ENCODE measurements at regions not wholly inside any gene's neighbourhood (a gene's known extent, or its start where the extent isn't known, plus 50 kb on each side); places are given as distances from the start of the nearest gene placed in this dataset.
A peak's percentile ranks its signal among the peaks of the same experiment; 100 is the strongest.

DNA sequence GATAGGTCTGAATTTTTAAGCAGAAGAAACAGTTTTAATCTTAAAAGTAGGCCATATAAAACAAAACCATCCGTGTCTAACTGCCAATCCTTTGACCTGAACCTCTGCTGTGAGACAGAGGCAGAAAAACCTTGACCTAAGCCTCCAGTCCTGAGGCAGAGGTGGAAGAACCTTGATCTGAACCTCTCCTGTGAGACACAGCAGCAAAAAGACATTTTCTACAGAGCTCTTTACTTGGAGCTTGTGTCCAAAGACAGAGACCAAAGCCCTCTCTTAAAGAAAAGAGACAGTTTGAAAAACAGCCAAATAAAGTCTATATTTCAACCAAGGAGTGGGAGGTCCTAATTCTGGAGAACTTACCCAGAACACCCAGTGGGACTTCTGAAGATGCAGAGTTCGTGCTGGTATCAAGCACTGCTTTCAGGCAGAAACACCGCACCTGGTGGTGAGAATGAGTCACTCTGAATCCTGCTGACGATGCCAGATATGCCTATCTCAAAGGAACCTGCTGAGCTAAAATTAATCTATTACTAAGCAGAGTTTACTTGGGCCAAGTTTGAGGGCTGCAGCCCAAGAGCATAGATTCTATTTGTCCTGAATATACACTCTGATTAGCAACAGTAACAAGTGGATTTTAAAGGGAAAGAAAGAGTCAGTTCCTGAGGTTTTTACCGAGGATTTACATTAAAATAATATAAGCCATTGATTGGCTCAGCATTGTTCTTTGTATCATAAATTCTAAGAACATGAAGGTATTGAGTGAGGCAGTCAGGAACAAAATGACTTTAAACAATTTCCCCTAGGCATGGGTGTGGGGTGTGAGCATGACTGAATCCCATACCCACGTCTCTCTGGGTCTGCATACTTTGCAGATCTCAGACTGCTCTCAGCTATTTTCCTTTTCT lies 806.4 kb downstream of the TRIB2 start:
- intact Hi-C loops (cut with micrococcal nuclease; ENCODE audit: unreplicated experiment) (no loop called here), in situ Hi-C loops (cut with HindIII; ENCODE audit: extremely low pct_ligation_motif_present, low pct_unique_long_range_greater_than_20kb) (no loop called here)
- no peak for DNase-seq (ENCODE audit: low spot score)
- POLR2A ChIA-PET, result no interaction called here
- peak; percentile 23; the same call in 1 of the 3 replicates for ATAC-seq
- Histone ChIP-seq H3K36me3 (replicated peaks in 1 of 2; ENCODE audit: control insufficient read depth in 1 of 2, insufficient read depth in 2 of 2, low read length in 2 of 2) (0 out of 5 replicates have a peak, but pooled peaks cover 0 to 1% of the 10 kb centered on the region in 2 experiments), H3K27ac (ENCODE audit: extremely low read length, insufficient read depth, low read length) (no peak overlapping the region), H3K27me3 (ENCODE audit: control insufficient read depth in 1 of 2, insufficient read depth in 2 of 2, low read length in 2 of 2) (no peaks in the 10 kb centered on the region), H4K20me1 (ENCODE audit: insufficient read depth, low read length) (no peaks in the 10 kb centered on the region), H3K4me1 (ENCODE audit: insufficient read depth, low read length) (no peaks in the 10 kb centered on the region), H3K9ac (ENCODE audit: insufficient read depth, low read depth, low read length) (no peak overlapping the region), H3K4me3 (replicated peaks in 1 of 3; ENCODE audit: insufficient read depth in 1 of 3, low read depth in 2 of 3, low read length in 3 of 3) (no peak overlapping the region), H2AFZ (ENCODE audit: low read length) (no peak overlapping the region), H3K9me3 (ENCODE audit: low read length) (peaks cover 78% of the 10 kb centered on the region), H3K79me2 (ENCODE audit: insufficient read depth, low read length) (peaks cover 8% of the 10 kb centered on the region), H3K4me2 (ENCODE audit: low read depth, low read length) (no peak overlapping the region)
- BruUV-seq (replicated peaks), result no TSS peak
- CTCF ChIA-PET (ENCODE audit: low intra/inter-chr PET ratio, low total read pairs), result no interaction called here
- 31% methylated on average over 6 of the region's 6 CpGs for WGBS (ENCODE audit: low lambda C conversion rate)
- TF ChIP-seq MAFK (conservative IDR thresholded peaks at IDR 0.05 in 1 of 2, IDR thresholded peaks at IDR 0.05 in 1 of 2; ENCODE audit: low read length in 2 of 2) (peak in 1 of 2 experiments; percentile 9; a peak in 1 of 4 replicates), ZNF251 (CRISPR knock-in tag; IDR thresholded peaks at IDR 0.05) (no peak), ZFX (CRISPR knock-in tag; IDR thresholded peaks at IDR 0.05; ENCODE audit: low read depth) (no peak)
- TF ChIP-seq, protein P1, sequence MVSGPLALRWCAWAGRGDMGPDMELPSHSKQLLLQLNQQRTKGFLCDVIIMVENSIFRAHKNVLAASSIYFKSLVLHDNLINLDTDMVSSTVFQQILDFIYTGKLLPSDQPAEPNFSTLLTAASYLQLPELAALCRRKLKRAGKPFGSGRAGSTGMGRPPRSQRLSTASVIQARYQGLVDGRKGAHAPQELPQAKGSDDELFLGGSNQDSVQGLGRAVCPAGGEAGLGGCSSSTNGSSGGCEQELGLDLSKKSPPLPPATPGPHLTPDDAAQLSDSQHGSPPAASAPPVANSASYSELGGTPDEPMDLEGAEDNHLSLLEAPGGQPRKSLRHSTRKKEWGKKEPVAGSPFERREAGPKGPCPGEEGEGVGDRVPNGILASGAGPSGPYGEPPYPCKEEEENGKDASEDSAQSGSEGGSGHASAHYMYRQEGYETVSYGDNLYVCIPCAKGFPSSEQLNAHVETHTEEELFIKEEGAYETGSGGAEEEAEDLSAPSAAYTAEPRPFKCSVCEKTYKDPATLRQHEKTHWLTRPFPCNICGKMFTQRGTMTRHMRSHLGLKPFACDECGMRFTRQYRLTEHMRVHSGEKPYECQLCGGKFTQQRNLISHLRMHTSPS (CRISPR knock-in tag; IDR thresholded peaks at IDR 0.05; ENCODE audit: low read depth), result no peak
- FAIRE-seq, result no peak

DNA sequence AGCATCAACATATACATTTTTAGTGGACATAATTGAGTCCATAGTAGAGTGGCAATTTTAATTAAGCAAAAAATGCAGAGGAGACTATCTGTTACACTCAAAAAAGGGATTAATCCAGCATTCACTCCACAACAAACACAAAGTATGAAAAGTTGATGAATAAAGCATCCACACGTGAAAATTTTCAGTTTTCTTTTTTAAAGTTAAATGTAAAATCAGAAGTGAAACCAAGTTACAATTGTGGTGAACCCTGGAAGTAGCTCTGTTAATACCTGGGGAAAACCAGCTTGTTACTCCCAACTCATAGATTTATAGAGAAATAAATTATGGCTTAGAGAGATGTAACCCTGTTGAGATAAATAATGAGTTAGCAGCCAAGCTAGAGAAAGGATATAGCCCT lies 807.8 kb downstream of the TRIB2 start:
- no TSS peak for BruUV-seq (replicated peaks)
- TF ChIP-seq BRD4 (CRISPR knock-in tag; IDR thresholded peaks at IDR 0.05), result no peak
- TF ChIP-seq ZNF615 (CRISPR knock-in tag; IDR thresholded peaks at IDR 0.05; ENCODE audit: borderline replicate concordance), result no peak
- TF ChIP-seq TCF7 (IDR thresholded peaks at IDR 0.05; ENCODE audit: low read depth), result no peak
- TF ChIP-seq, protein P2, sequence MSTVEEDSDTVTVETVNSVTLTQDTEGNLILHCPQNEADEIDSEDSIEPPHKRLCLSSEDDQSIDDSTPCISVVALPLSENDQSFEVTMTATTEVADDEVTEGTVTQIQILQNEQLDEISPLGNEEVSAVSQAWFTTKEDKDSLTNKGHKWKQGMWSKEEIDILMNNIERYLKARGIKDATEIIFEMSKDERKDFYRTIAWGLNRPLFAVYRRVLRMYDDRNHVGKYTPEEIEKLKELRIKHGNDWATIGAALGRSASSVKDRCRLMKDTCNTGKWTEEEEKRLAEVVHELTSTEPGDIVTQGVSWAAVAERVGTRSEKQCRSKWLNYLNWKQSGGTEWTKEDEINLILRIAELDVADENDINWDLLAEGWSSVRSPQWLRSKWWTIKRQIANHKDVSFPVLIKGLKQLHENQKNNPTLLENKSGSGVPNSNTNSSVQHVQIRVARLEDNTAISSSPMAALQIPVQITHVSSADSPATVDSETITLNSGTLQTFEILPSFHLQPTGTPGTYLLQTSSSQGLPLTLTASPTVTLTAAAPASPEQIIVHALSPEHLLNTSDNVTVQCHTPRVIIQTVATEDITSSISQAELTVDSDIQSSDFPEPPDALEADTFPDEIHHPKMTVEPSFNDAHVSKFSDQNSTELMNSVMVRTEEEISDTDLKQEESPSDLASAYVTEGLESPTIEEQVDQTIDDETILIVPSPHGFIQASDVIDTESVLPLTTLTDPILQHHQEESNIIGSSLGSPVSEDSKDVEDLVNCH (CRISPR knock-in tag; IDR thresholded peaks at IDR 0.05), result no peak
- TF ChIP-seq, protein P3, sequence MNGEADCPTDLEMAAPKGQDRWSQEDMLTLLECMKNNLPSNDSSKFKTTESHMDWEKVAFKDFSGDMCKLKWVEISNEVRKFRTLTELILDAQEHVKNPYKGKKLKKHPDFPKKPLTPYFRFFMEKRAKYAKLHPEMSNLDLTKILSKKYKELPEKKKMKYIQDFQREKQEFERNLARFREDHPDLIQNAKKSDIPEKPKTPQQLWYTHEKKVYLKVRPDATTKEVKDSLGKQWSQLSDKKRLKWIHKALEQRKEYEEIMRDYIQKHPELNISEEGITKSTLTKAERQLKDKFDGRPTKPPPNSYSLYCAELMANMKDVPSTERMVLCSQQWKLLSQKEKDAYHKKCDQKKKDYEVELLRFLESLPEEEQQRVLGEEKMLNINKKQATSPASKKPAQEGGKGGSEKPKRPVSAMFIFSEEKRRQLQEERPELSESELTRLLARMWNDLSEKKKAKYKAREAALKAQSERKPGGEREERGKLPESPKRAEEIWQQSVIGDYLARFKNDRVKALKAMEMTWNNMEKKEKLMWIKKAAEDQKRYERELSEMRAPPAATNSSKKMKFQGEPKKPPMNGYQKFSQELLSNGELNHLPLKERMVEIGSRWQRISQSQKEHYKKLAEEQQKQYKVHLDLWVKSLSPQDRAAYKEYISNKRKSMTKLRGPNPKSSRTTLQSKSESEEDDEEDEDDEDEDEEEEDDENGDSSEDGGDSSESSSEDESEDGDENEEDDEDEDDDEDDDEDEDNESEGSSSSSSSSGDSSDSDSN (CRISPR knock-in tag; IDR thresholded peaks at IDR 0.05), result no peak
- TF ChIP-seq U2AF2 (IDR thresholded peaks at IDR 0.05; ENCODE audit: low read depth, low read length), result no peak
- no peak for TF ChIP-seq ZNF614 (CRISPR knock-in tag; IDR thresholded peaks at IDR 0.05; ENCODE audit: borderline replicate concordance)

More for the DNA sequence above, 807.8 kb downstream of the TRIB2 start:
- in situ Hi-C loops (cut with HindIII; ENCODE audit: extremely low pct_ligation_motif_present, low pct_unique_long_range_greater_than_20kb), result no loop called here
- Histone ChIP-seq H3K4me1 (ENCODE audit: insufficient read depth, low read length) (no peaks in the 10 kb centered on the region), H3K79me2 (ENCODE audit: insufficient read depth, low read length) (peaks cover 10% of the 10 kb centered on the region), H3K27me3 (ENCODE audit: control insufficient read depth in 1 of 2, insufficient read depth in 2 of 2, low read length in 2 of 2) (no peaks in the 10 kb centered on the region), H2AFZ (ENCODE audit: low read length) (no peak overlapping the region), H3K36me3 (replicated peaks in 1 of 2; ENCODE audit: control insufficient read depth in 1 of 2, insufficient read depth in 2 of 2, low read length in 2 of 2) (0 out of 5 replicates have a peak, but pooled peaks cover 0 to 1% of the 10 kb centered on the region in 2 experiments), H3K9ac (ENCODE audit: insufficient read depth, low read depth, low read length) (no peak overlapping the region), H3K27ac (ENCODE audit: extremely low read length, insufficient read depth, low read length) (no peak overlapping the region), H3K9me3 (ENCODE audit: low read length) (peaks cover 66% of the 10 kb centered on the region), H4K20me1 (ENCODE audit: insufficient read depth, low read length) (no peaks in the 10 kb centered on the region), H3K4me2 (ENCODE audit: low read depth, low read length) (no peak overlapping the region), H3K4me3 (replicated peaks in 1 of 3; ENCODE audit: insufficient read depth in 1 of 3, low read depth in 2 of 3, low read length in 3 of 3) (no peak overlapping the region)
- FAIRE-seq, result no peak
- no peak for DNase-seq (ENCODE audit: low spot score)
- 53% methylated on average over 1 of the region's 1 CpG for WGBS (ENCODE audit: low lambda C conversion rate)
- ChIA-PET CTCF (ENCODE audit: low intra/inter-chr PET ratio, low total read pairs) (no interaction called here), POLR2A (no interaction called here)
- intact Hi-C loops (cut with micrococcal nuclease; ENCODE audit: unreplicated experiment), result no loop called here
- ATAC-seq, result no peak

Data from HepG2 (cell line).